ENCODE measurements at regions not wholly inside any gene's neighbourhood (a gene's known extent, or its start where the extent isn't known, plus 50 kb on each side); places are given as distances from the start of the nearest gene placed in this dataset.
"Not testable (repeated sequence)": the region's sequence is repeated elsewhere in the genome, so short reads cannot be mapped to it uniquely, and the experiment has no call there.

- H3K4me3 ChIP-seq (ENCODE audit: low read depth, low read length), result no peak overlapping the region
- no peak for TF ChIP-seq CTCF (IDR thresholded peaks at IDR 0.05; ENCODE audit: insufficient read depth, low read depth, low read length)
- no peak for DNase-seq (ENCODE audit: low read depth)
Measured at GRCh38 chr4:33998291-33998690, 2246.0 kb downstream of the ARAP2 start.

GRCh38 chr4:34000356-34000755 lies 2244.0 kb downstream of the ARAP2 start:
- no peak overlapping the region for H3K4me3 ChIP-seq (ENCODE audit: low read depth, low read length)
- no peak for DNase-seq (ENCODE audit: low read depth)
- TF ChIP-seq CTCF (IDR thresholded peaks at IDR 0.05; ENCODE audit: insufficient read depth, low read depth, low read length), result no peak

GRCh38 chr4:34006540-34006939 lies 2237.8 kb downstream of the ARAP2 start:
- DNase-seq (ENCODE audit: low read depth); H3K4me3 ChIP-seq (ENCODE audit: low read depth, low read length): not testable (repeated sequence)

GRCh38 chr4:34009951-34010350 lies 2234.4 kb downstream of the ARAP2 start:
- DNase-seq (ENCODE audit: low read depth), result no peak

GRCh38 chr4:34010751-34011519 lies 2233.4 kb downstream of the ARAP2 start:
- no peak for TF ChIP-seq CTCF (IDR thresholded peaks at IDR 0.05; ENCODE audit: insufficient read depth, low read depth, low read length)
- H3K4me3 ChIP-seq (ENCODE audit: low read depth, low read length), result no peak overlapping the region
- no peak for DNase-seq (ENCODE audit: low read depth)

More at GRCh38 chr4:34009951-34010350, 2234.4 kb downstream of the ARAP2 start:
- TF ChIP-seq CTCF (IDR thresholded peaks at IDR 0.05; ENCODE audit: insufficient read depth, low read depth, low read length), result no peak
- H3K4me3 ChIP-seq (ENCODE audit: low read depth, low read length), result no peak overlapping the region

GRCh38 chr4:34035225-34035624 lies 2209.1 kb downstream of the ARAP2 start:
- no peak for DNase-seq (ENCODE audit: low read depth)
- no peak overlapping the region for H3K4me3 ChIP-seq (ENCODE audit: low read depth, low read length)
- TF ChIP-seq CTCF (IDR thresholded peaks at IDR 0.05; ENCODE audit: insufficient read depth, low read depth, low read length), result no peak

- H3K4me3 ChIP-seq (ENCODE audit: low read depth, low read length), result no peak overlapping the region
- no peak for TF ChIP-seq CTCF (IDR thresholded peaks at IDR 0.05; ENCODE audit: insufficient read depth, low read depth, low read length)
- DNase-seq (ENCODE audit: low read depth), result no peak
Measured at GRCh38 chr4:34037280-34037679, 2207.0 kb downstream of the ARAP2 start.
